ENCODE measurements at regions not wholly inside any gene's neighbourhood (a gene's known extent, or its start where the extent isn't known, plus 50 kb on each side); places are given as distances from the start of the nearest gene placed in this dataset.

DNA sequence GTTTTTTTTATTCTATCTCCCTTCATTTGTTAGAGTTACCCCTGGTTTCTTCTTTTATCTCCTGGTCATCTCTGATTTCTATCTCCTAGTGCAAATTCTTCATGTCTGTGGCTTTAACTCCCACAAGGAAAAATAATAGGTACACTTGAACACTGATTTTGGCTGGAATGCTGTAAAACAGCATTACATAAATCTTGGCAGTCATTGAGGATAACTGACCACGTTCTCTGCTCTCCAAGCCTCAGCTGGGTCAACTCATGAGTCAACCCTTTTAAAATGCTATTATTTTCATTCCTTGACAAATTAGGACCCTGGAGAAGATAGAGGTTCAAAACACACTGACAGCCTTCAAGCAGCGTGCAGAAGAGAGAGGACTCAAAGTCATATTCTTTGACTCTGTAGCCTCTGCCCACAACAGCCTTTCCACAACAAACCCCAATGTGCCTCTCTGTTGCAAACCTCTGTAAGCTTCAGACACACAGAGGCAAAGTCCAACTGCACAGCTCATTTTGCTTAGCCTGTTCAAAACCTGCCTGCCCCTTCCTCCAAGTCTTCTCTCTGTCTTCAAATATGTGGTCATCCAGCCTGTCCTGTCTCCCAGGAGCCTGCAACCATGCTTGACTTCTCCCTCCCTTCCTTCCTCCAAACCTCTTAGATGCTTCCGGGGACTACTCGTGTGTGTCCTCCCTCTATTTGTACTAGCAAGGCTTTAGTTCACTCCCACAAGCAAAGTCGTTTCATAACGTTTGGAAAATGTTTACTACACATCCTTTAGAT, 398.4 kb downstream of the MED10 start:
- TF ChIP-seq, protein P1, sequence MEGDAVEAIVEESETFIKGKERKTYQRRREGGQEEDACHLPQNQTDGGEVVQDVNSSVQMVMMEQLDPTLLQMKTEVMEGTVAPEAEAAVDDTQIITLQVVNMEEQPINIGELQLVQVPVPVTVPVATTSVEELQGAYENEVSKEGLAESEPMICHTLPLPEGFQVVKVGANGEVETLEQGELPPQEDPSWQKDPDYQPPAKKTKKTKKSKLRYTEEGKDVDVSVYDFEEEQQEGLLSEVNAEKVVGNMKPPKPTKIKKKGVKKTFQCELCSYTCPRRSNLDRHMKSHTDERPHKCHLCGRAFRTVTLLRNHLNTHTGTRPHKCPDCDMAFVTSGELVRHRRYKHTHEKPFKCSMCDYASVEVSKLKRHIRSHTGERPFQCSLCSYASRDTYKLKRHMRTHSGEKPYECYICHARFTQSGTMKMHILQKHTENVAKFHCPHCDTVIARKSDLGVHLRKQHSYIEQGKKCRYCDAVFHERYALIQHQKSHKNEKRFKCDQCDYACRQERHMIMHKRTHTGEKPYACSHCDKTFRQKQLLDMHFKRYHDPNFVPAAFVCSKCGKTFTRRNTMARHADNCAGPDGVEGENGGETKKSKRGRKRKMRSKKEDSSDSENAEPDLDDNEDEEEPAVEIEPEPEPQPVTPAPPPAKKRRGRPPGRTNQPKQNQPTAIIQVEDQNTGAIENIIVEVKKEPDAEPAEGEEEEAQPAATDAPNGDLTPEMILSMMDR (IDR thresholded peaks at IDR 0.05) = no peak
- no peak for TF ChIP-seq POLR2A (IDR thresholded peaks at IDR 0.05)

Data from Peyer's patch (tissue), 4 donors.